Fibroblast of lung (primary cell): ENCODE measurements at regions not wholly inside any gene's neighbourhood (a gene's known extent, or its start where the extent isn't known, plus 50 kb on each side); places are given as distances from the start of the nearest gene placed in this dataset.

Experiments used
- DNase-seq, 2 donors: peaks; one replicate each; pipeline versions ENCODE4 v3.0.0 to v3.0.0-alpha.2; 2010; ENCODE audit warnings: low read depth in 2 of 2
- H2AFZ ChIP-seq: 2 replicates; pipeline ENCODE4 v1.5.1; 2012; ENCODE audit warnings: low read length, control low read depth, inconsistent platforms
- H3K27ac ChIP-seq: 2 replicates; pipeline ENCODE4 v1.5.1; 2011; ENCODE audit warnings: low read length, control low read depth; ENCODE audit not compliant: insufficient read depth
- H3K27me3 ChIP-seq: 2 replicates; pipeline ENCODE4 v1.5.1; 2011; ENCODE audit warnings: mild to moderate bottlenecking, low read length; ENCODE audit not compliant: control insufficient read depth, insufficient read depth
- H3K36me3 ChIP-seq: 2 replicates; pipeline ENCODE4 v1.5.1; 2011; ENCODE audit warnings: low read length; ENCODE audit not compliant: control insufficient read depth, insufficient read depth
- H3K4me1 ChIP-seq: 2 replicates; pipeline ENCODE4 v1.5.1; 2011; ENCODE audit warnings: low read length; ENCODE audit not compliant: control insufficient read depth, insufficient read depth; ENCODE audit errors: extremely low read depth
- H3K4me2 ChIP-seq: 2 replicates; pipeline ENCODE4 v1.5.1; 2011; ENCODE audit warnings: low read length, control low read depth; ENCODE audit not compliant: insufficient read depth; ENCODE audit errors: extremely low read depth
- H3K4me3 ChIP-seq, 4 experiments: fragments of 200-600 bp in 1 of 4; sonication (generic) in 1 of 4; replicated peaks in 1 of 4; 2 replicates each; pipeline ENCODE4 v1.5.1; 2011 to 2016; ENCODE audit warnings: low read length in 4 of 4, low read depth in 3 of 4, mild to moderate bottlenecking in 3 of 4, control low read depth in 2 of 4, inconsistent platforms in 1 of 4, mixed read lengths in 1 of 4; ENCODE audit not compliant: insufficient read depth in 1 of 4; ENCODE audit errors: control extremely low read depth in 1 of 4
- H3K79me2 ChIP-seq: 2 replicates; pipeline ENCODE4 v1.5.1; 2012; ENCODE audit warnings: mild to moderate bottlenecking, low read length, inconsistent platforms; ENCODE audit not compliant: control insufficient read depth, insufficient read depth
- H3K9ac ChIP-seq: 2 replicates; pipeline ENCODE4 v1.5.1; 2011; ENCODE audit warnings: mild to moderate bottlenecking, low read length, control low read depth; ENCODE audit not compliant: insufficient read depth
- H3K9me3 ChIP-seq: 2 replicates; pipeline ENCODE4 v1.5.1; 2012; ENCODE audit warnings: low read depth, low read length; ENCODE audit not compliant: control insufficient read depth, insufficient read depth
- H4K20me1 ChIP-seq: 2 replicates; pipeline ENCODE4 v1.5.1; 2011; ENCODE audit warnings: low read length; ENCODE audit not compliant: control insufficient read depth, insufficient read depth; ENCODE audit errors: extremely low read depth
- EZH2 ChIP-seq: IDR thresholded peaks from 2 replicates; pipeline ENCODE4 v1.5.1; 2012; ENCODE audit warnings: low read length, control low read depth, mild to moderate bottlenecking; ENCODE audit errors: missing control alignments
- TF ChIP-seq, protein P1 (sequence below), 2 donors: IDR thresholded peaks in 1 of 2; conservative IDR thresholded peaks in 1 of 2; 1 replicate in 1 of 2; 2 replicates in 1 of 2; pipeline ENCODE4 v1.5.1; 2011 to 2012; ENCODE audit warnings: low read length in 2 of 2, control low read depth in 1 of 2, inconsistent platforms in 1 of 2, low read depth in 1 of 2, mild to moderate bottlenecking in 1 of 2

DNA sequence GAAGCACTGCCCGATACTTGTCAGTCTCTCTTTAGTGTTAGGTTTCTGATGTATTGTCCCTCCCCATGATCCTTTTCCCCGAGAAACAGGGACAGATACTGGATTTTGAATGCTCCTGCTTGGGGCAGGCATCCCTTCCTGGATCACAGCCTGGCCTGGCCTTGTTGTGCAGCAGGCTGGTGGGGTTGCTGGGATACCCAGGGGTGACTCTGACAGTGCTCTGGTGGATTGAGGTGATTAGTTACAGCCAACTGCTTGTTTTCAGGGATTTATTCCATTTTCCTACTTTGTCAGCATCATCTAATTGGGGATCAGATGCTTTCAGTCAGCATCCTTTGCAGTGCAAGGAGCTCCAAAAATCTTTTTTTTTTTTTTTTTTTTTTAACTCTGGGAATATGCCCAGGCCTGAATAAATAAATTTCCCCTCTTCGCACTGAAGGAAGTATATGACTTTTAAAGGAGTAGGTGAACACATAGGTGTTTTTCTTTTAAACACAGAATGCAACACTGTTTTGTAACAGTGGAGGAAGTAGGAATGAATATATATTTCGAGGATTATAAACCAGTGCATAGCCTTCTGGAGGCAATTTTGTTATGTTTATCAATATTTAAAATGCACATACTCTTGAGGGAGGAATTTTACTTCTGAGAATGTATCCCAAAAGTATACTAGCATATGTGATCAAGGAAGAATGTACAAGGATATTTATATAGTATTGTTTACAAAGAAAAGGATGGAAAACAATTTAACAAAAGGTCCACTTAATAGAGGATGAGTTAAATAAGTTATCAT lies 127.3 kb upstream of the ELL2 start:
- Histone ChIP-seq H3K9ac (no peak overlapping the region), H2AFZ (no peak overlapping the region), H3K27ac (no peak overlapping the region), H3K9me3 (no peaks in the 10 kb centered on the region), H3K4me3 (no peak overlapping the region), H3K79me2 (no peaks in the 10 kb centered on the region), H3K27me3 (no peaks in the 10 kb centered on the region), H3K36me3 (no peaks in the 10 kb centered on the region), H3K4me2 (no peak overlapping the region), H3K4me1 (no peaks in the 10 kb centered on the region), H4K20me1 (no peaks in the 10 kb centered on the region)
- no peak for DNase-seq
- TF ChIP-seq, protein P1, sequence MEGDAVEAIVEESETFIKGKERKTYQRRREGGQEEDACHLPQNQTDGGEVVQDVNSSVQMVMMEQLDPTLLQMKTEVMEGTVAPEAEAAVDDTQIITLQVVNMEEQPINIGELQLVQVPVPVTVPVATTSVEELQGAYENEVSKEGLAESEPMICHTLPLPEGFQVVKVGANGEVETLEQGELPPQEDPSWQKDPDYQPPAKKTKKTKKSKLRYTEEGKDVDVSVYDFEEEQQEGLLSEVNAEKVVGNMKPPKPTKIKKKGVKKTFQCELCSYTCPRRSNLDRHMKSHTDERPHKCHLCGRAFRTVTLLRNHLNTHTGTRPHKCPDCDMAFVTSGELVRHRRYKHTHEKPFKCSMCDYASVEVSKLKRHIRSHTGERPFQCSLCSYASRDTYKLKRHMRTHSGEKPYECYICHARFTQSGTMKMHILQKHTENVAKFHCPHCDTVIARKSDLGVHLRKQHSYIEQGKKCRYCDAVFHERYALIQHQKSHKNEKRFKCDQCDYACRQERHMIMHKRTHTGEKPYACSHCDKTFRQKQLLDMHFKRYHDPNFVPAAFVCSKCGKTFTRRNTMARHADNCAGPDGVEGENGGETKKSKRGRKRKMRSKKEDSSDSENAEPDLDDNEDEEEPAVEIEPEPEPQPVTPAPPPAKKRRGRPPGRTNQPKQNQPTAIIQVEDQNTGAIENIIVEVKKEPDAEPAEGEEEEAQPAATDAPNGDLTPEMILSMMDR (conservative IDR thresholded peaks at IDR 0.05 in 1 of 2, IDR thresholded peaks at IDR 0.05 in 1 of 2; ENCODE audit: low read depth in 1 of 2, low read length in 2 of 2) = no peak
- no peak for TF ChIP-seq EZH2

DNA sequence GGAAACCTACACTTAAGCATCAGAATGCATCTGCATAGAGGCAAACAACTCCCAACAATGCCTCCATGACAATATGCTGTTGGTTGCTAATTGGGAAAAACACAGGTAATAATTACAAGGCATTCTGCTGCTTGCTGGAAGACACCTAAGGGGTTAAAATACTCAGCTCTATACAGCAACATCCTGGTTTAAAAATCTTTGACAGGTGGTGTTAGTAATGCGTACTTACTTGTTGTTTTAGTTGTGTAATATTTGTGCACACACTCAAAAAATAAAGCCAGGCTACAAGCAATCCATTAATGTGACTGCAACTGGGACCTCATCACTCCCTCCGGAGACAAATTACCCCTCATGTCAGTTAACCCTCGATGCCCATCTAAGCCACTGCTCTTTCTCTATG lies 126.3 kb upstream of the ELL2 start:
- Histone ChIP-seq H2AFZ (no peak overlapping the region), H3K27me3 (no peaks in the 10 kb centered on the region), H3K4me3 (no peak overlapping the region), H4K20me1 (no peaks in the 10 kb centered on the region), H3K79me2 (no peaks in the 10 kb centered on the region), H3K36me3 (no peaks in the 10 kb centered on the region), H3K4me1 (no peaks in the 10 kb centered on the region), H3K27ac (no peak overlapping the region), H3K9ac (no peak overlapping the region), H3K9me3 (no peaks in the 10 kb centered on the region), H3K4me2 (no peak overlapping the region)
- TF ChIP-seq EZH2 = no peak
- TF ChIP-seq, protein P1 (conservative IDR thresholded peaks at IDR 0.05 in 1 of 2, IDR thresholded peaks at IDR 0.05 in 1 of 2; ENCODE audit: low read depth in 1 of 2, low read length in 2 of 2) = no peak
- no peak for DNase-seq

DNA sequence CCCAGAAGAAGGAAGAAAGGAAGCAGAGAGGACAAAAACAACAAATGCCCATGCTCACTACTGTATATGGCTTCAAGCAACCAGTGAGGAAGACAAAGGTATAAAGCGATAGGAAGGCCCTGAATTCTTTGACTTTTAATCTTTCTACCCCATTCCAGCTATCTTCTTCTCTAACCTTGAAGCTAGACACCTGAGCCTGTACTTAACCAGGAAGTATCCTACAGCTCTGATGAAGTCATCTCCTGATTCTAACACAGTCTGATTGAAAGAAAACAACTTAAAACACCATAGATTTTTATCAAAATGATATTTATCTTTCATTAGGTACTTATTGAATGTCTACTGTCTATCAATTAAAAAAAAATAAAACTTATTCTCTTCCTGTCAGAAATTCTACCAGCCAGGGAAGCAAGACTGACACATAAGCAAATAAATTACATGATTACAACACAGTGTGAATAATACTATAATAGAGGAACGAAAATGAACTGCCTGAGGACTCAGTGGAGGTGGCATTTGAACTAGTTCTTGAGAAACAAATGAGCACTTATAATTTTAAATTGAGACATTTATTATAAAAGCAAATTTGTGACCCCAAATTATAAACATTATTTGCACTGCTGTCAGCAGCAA lies 123.3 kb upstream of the ELL2 start:
- H4K20me1 ChIP-seq = no peaks in the 10 kb centered on the region
- H3K4me3 ChIP-seq = no peak overlapping the region
- DNase-seq = no peak
- no peaks in the 10 kb centered on the region for H3K9me3 ChIP-seq
- H3K4me1 ChIP-seq = no peaks in the 10 kb centered on the region
- no peaks in the 10 kb centered on the region for H3K27me3 ChIP-seq
- no peaks in the 10 kb centered on the region for H3K36me3 ChIP-seq
- no peaks in the 10 kb centered on the region for H3K79me2 ChIP-seq
- TF ChIP-seq, protein P1 (conservative IDR thresholded peaks at IDR 0.05 in 1 of 2, IDR thresholded peaks at IDR 0.05 in 1 of 2; ENCODE audit: low read depth in 1 of 2, low read length in 2 of 2) = no peak
- TF ChIP-seq EZH2 = no peak
- H3K4me2 ChIP-seq = no peak overlapping the region
- no peak overlapping the region for H2AFZ ChIP-seq
- H3K27ac ChIP-seq = no peak overlapping the region
- no peak overlapping the region for H3K9ac ChIP-seq
